ENCODE measurements at regions not wholly inside any gene's neighbourhood (a gene's known extent, or its start where the extent isn't known, plus 50 kb on each side); places are given as distances from the start of the nearest gene placed in this dataset.

- DNase-seq = no peak
Measured at GRCh38 chr1:165014753-165015152, 341.8 kb downstream of the LMX1A start.

DNA sequence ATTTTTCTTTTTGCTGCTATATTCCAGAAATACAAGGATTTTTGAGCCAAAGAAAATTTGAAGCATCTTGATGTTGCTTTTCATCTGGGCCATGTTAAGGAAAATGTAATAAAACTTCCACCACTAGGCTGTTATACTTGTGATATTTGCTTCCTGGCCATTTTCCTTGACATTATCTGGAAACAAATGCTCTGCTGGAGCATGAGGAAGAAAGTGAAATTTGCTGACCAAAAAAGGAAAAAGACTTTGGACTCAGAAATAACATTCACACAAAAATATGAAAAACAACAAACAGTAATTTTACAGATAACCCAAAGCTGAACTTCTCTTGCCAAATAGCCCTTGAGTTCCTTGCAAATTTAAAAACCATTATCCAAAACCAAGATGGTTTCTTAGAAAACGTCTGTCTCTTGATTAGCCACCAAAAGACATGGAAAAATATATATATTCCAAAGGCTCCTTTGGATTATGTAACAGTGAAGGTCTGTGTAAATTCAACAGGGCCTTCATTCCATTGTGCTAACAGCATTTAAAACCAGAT, 344.5 kb downstream of the LMX1A start:
- no peak for DNase-seq

DNA sequence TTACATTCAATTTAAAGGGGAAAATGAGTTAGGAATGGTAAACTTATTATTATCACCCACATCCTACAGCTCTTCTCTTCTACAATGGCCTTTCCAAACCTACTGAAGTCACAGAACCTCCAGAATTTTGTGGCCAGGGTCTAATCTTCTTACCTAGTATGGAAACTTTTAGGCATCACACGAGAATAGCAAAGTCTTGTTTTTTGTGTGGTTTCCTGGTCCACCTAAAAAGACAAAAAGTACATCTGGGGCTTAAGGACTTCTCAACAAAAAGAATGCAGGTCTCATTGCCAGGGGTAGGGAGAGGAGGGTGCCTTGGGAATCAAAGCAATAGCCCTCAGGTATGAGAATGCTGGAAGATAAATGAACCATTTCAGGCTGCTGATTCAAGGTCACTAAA, 345.3 kb downstream of the LMX1A start:
- no peak for DNase-seq

DNA sequence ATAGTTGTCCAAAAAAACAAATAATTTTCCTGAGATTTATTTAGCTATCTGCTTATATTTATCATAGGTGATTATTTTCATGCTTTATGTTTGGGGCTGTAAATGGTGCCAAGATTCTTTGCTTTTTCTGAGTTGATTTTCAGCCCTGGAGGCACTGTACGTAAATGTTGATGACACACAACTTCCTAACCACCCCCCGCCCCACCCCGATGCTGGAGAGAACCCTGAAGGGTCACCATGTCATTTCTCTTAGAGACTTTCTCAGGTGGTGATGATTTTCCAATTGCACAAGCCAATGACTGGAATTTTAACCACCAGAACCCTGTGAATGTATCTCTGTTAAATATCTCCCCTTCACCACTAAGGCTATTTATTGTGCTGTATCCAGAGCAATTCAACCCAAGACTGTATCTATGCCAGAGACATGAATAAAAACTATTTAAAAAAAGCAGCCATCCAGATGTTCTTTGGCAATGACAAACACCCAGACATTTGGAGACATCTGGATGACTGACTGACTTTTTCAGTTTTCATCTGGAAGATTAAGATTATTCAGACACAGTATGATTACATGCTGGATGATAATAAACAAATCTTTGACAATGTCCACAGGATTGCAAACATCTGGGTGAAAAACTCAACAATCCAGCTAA, 346.0 kb downstream of the LMX1A start:
- no peak for DNase-seq

- DNase-seq = no peak
Measured at GRCh38 chr1:165006831-165007230, 349.7 kb downstream of the LMX1A start.

GRCh38 chr1:164999146-164999545, 357.4 kb downstream of the LMX1A start:
- no peak for DNase-seq

GRCh38 chr1:164991763-164992314, 364.7 kb downstream of the LMX1A start:
- DNase-seq = no peak

DNA sequence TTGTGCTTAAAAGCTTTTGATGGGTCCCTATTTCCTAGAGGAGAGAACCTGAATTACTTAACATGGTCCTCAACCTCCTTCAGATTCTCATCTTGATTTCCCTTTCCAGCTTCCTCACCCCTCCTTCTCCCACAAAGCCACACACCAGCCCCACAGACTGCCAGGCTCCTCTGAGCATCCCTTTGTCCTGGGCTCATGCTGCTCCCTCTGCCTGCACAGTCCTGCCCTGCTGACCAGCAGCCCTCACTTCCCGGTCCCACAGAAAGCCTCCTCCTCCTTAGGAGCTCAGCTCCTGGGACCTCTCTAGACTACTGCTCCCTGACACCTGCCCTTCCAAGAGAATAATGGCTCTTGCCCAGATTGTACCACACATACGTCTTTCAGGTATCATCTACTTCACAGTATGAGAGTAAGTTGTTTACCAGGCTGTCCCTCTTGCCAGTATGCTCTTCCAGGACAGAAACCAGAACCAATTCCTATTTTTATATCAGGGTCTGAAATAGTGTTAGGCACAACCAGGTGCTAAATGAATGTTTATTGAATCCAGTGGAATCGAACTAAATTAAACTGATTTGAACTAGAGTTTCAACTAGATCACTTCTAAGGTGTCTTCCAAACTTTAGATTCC, 373.4 kb downstream of the LMX1A start:
- no peak for DNase-seq

GRCh38 chr1:164982545-164982944, 374.0 kb downstream of the LMX1A start:
- no peak for DNase-seq

DNA sequence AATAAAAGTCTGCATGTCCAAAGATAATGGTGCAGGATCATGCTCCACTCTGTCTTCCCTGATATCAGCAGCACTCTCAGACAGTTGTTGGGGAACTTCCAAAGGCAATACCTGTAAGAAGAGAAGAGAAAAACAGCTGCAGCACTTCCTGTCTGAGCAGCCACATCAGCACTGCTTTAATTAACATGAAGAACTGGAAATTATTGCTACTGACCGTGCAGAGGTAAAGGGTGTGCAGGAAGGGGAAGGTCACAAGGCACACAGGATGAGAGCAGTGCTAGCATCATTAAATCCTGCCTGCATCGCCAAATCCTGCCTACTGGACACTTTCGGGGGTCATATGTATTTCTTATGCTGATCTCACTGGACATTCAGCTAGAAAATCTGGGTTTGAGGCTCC, 379.0 kb downstream of the LMX1A start:
- DNase-seq = no peak

GRCh38 chr1:164971921-164972415, 384.5 kb downstream of the LMX1A start:
- DNase-seq = no peak

- no peak for DNase-seq
Measured at GRCh38 chr1:164971391-164971790, 385.1 kb downstream of the LMX1A start.

DNA sequence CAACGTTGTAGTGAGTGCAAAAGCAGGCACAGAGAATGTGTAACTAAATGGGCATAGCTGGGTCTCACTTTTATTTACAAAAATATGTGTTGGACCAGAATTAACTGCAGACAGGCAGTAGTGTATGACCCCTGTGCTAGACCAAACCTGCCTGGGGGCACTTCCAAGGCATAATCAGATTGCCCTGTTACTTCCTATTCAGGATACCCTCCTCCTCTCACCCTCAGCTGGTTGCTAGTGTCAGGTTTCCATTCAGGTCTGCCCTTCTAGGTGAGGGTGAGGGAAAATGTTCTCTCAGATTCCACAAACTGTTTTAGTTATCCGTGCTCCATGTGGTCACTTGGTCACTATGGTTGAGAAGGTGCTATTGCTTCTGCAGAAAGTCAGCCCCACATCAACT, 387.3 kb downstream of the LMX1A start:
- DNase-seq = no peak

GRCh38 chr1:164967300-164967699, 389.2 kb downstream of the LMX1A start:
- DNase-seq = no peak

DNA sequence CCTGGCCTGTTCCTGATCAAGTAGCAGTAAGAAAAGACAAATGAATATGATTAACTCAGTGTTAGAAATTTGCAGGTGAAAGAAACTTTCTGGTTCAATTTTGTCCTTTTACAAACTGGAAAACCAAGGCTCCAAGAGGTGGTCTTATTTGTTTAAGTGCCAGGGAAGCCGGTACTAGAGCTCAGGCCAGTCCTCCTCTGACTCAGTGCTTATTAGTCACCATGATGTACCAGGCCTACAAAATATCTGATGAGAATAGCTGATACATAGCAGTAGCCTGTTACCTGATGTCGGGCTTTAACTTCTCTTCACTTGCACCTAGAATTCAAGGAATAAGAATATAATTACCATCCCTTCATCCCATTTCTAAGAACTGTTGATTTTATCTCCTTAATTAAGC, 394.8 kb downstream of the LMX1A start:
- DNase-seq = no peak

- DNase-seq = no peak
Measured at GRCh38 chr1:164958982-164959768, 397.3 kb downstream of the LMX1A start.

GRCh38 chr1:164953815-164954214, 394.8 kb downstream of the PBX1 start:
- no peak for DNase-seq

- no peak for DNase-seq
Measured at GRCh38 chr1:164953098-164953497, 394.1 kb downstream of the PBX1 start.

GRCh38 chr1:164951508-164951907, 392.5 kb downstream of the PBX1 start:
- DNase-seq = no peak

GRCh38 chr1:164950541-164950986, 391.6 kb downstream of the PBX1 start:
- no peak for DNase-seq

- no peak for DNase-seq
Measured at GRCh38 chr1:164949771-164950471, 390.9 kb downstream of the PBX1 start.

DNA sequence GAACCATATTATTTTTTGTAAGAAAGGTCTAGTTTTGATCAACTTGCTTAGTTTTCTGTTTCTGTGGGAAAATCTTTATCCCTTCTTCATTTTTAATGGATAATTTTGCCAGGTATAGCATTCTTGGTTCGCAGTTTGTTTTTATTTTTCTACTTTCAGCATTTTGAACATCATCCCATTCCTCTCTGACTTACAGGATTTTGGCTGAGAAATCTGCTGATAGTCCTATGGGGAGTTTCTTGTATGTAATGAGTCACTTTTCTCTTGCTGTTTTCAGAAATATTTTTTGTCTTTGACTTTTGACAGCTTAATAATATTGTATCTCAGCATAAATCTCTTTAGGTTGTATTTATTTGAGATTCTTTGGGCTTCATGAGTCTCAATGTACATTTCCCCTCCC, 389.1 kb downstream of the PBX1 start:
- DNase-seq = no peak

DNA sequence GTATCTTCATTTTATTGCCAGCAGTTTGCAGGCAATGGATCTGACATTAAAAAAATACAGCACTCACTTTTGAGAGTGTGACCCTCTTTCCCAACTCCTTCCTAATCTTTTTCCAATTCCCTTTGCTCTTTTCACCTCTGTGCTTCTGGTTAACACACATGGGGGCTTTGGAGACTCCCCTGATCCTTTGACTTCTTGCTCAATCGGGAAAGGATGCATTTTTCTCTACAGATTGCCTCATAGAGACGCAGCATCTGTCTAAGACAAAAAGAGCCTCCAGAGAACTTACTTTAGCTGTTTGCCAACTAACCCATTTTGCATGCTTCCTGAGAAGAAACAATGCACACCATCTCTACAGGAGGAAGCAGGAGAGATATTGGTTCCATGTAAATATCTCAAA, 378.3 kb downstream of the PBX1 start:
- DNase-seq = no peak
